HG02943 (cell line): ENCODE measurements at regions not wholly inside any gene's neighbourhood (a gene's known extent, or its start where the extent isn't known, plus 50 kb on each side); places are given as distances from the start of the nearest gene placed in this dataset.

Experiments used
- ATAC-seq: cut with Tn5 transposase; IDR thresholded peaks from one replicate; pipeline ENCODE4 v1.9.1; 2021; ENCODE audit warnings: mild to moderate bottlenecking, low read depth, moderate library complexity; ENCODE audit not compliant: unreplicated experiment

GRCh38 chr2:164187121-164187520, 434.2 kb downstream of the GRB14 start:
- no peak for ATAC-seq

GRCh38 chr2:164186591-164186990, 434.7 kb downstream of the GRB14 start:
- no peak for ATAC-seq

GRCh38 chr2:164182116-164182627, 439.1 kb downstream of the GRB14 start:
- ATAC-seq, result no peak

GRCh38 chr2:164178835-164179465, 442.3 kb downstream of the GRB14 start:
- ATAC-seq, result no peak

GRCh38 chr2:164164602-164165001, 428.8 kb upstream of the FIGN start:
- no peak for ATAC-seq

GRCh38 chr2:164155558-164155957, 419.8 kb upstream of the FIGN start:
- ATAC-seq, result no peak

- no peak for ATAC-seq
These were observed 415.7 kb upstream of the FIGN start for GRCh38 chr2:164151522-164151921.

GRCh38 chr2:164150604-164151003, 414.8 kb upstream of the FIGN start:
- ATAC-seq, result no peak

- ATAC-seq, result no peak
These were observed 410.6 kb upstream of the FIGN start for GRCh38 chr2:164146441-164146840.

- ATAC-seq, result no peak
These were observed 409.5 kb upstream of the FIGN start for GRCh38 chr2:164145093-164145987.

GRCh38 chr2:164143183-164143930, 407.5 kb upstream of the FIGN start:
- no peak for ATAC-seq

- ATAC-seq, result no peak
These were observed 406.9 kb upstream of the FIGN start for GRCh38 chr2:164142755-164143154.

GRCh38 chr2:164141271-164141670, 405.5 kb upstream of the FIGN start:
- no peak for ATAC-seq

- no peak for ATAC-seq
These were observed 402.9 kb upstream of the FIGN start for GRCh38 chr2:164138750-164139149.

GRCh38 chr2:164134336-164134735, 398.5 kb upstream of the FIGN start:
- no peak for ATAC-seq

GRCh38 chr2:164127971-164128527, 392.2 kb upstream of the FIGN start:
- ATAC-seq, result no peak

- ATAC-seq, result no peak
These were observed 391.3 kb upstream of the FIGN start for GRCh38 chr2:164126960-164127660.

GRCh38 chr2:164115806-164116205, 380.0 kb upstream of the FIGN start:
- ATAC-seq, result no peak

GRCh38 chr2:164114937-164115336, 379.1 kb upstream of the FIGN start:
- no peak for ATAC-seq

- ATAC-seq, result no peak
These were observed 376.3 kb upstream of the FIGN start for GRCh38 chr2:164112105-164112504.
